ENCODE measurements at regions not wholly inside any gene's neighbourhood (a gene's known extent, or its start where the extent isn't known, plus 50 kb on each side); places are given as distances from the start of the nearest gene placed in this dataset.
A peak's percentile ranks its signal among the peaks of the same experiment; 100 is the strongest.
"Not testable (repeated sequence)": the region's sequence is repeated elsewhere in the genome, so short reads cannot be mapped to it uniquely, and the experiment has no call there.

GRCh38 chr9:39828457-39828856, 473.0 kb downstream of the SPATA31A1 start:
- not testable (repeated sequence) for H3K4me3 ChIP-seq (ENCODE audit: low read depth, low read length); H3K36me3 ChIP-seq; H3K4me1 ChIP-seq; H3K9me3 ChIP-seq; H3K27me3 ChIP-seq
- peak; percentile 43 for TF ChIP-seq CTCF (IDR thresholded peaks at IDR 0.05; ENCODE audit: low read depth, low read length)
- DNase-seq: peak; percentile 33

Measured in BE2C (cell line).